Right hindlimb (tissue), 1 donor: ENCODE measurements at regions not wholly inside any gene's neighbourhood (a gene's known extent, or its start where the extent isn't known, plus 50 kb on each side); places are given as distances from the start of the nearest gene placed in this dataset.

Experiments used
- DNase-seq: peaks from one replicate; pipeline ENCODE4 v3.0.0-alpha.2; 2018

DNA sequence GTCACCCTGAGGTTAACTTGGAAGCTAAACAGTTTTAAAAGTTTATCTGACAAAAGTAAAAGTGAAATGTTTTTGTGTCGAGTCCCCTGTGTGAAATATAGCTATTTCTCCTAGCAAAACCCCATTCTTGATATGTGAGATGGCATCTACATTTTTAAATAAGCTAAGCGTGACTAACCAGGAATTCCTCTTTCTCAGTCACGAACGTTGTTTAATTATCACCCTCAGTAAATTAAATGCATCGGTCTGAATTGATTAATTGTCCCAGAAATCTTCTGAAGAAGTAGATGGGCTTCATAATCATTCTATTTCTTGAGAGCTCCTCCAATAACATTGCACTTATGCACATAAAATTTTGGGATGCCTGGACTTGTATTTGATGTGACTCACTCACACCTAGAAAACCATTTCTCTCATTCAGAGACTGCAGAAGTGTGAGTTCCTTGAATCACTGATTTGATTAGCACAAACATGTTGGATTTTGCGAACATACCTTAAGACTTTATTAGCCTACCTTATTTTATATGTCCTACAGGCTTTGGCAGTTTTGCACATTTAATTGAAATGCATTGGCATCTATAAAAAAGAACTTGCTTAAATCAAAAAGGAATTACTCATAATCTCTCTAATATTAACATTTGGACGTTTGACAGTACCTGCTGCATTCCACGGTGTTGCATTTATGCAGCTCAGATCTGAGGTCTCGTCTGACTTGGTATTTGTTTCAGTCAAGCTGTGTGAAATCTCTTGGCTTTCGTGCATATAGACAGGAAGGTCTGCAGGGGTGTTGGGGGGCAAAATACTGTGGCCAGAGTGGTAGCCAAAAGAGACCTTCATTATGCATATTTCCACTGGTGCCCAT, 475.2 kb downstream of the EPHA4 start:
- no peak for DNase-seq

DNA sequence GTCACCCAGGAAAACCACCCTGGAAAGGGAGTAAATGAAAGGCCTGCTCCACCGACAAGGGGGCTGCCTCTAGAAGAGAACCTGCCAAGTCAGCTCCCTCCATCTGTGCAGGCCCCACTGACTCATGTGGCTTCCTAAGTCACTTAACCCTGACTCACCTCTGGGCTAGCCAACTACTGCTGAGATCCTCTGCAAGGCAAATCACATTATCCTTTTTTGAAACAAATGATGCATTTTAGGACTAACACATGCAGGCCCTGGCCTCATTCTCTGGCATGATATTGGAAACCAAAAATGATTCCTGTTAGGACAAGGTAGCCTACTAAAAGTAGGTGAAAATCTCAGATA, 474.6 kb downstream of the EPHA4 start:
- no peak for DNase-seq

DNA sequence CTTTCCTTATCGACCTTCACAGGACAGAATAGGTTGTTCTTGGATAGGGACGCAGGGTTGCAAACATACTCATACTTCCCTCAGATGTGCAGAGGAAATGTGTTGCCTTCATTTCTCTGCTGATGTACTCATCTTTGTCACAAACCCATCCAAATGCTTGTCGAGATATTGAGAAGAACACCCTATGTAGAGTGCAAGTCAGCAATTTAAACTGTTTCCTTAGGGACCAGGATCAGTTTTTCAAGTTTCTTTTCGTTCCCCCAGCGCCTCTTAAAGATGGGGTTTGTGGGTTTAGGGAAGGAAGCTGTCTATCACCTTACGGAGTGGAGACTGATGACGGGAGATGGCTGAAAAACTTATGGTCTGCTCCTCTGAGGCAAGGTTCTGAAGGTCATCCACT, 474.2 kb downstream of the EPHA4 start:
- no peak for DNase-seq

DNA sequence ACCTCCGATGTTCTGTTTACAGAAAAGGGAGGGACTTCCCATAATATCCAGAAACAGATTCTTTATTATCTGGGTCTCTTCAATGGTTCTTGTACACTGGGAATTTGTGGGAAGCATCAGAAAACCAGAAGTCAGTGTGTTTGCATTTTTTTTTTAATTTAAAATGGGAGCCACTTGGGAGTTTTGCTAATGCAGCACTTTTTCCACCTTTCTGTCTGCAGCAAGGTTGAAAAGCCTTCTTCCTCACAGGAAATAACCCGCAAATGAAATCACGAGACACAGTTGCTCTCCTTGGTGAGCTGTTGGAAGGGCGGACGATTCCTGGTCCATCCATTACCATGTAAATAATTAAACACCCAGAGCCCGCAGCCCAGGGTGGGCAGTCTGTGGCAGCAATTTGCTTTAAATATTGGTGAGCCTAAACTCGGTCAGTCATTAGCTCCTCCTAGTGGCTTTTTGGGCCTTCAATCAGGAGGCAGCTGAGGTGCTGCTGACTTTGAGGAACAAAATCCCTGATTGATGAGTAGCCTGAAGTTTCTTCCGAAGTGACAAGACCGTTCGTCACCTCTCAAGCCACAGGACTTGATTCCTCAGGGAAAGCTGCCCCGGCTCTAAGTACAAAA, 471.5 kb downstream of the EPHA4 start:
- DNase-seq = no peak

DNA sequence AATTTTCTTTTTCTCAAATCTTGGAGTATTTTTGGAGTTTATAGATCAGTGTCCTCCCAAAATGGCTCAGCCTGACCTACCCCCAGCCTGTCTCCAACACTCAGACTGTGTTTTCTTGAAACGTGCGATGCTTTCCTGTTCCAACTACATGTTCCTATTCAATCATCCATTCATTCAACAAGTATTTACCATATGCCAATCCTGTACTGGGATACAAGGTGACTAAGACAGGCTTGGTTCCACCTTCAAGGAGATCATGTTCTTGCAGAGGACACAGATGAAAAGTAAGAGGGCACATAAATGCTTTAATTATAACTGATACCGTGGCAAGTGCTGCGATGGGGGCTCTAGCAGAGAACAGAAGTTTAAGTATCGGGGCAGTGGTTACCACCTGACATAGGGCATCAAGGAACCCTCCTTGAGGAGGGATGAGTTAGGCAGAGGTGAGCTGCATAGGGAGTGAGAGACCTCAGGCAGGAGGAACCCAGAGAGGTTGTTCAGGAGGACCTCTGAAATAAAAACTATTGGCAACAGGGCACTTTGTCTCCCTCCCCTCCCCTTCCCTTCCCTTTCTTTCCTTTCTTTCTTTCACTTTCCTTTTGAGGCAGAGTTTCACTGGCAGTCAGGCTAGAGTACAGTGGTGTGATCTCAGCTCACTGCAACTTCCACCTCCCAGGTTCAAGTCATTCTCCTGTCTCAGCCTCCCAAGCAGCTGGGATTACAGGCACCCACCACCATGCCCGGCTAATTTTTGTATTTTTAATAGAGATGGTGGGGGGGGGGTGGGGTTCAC, 469.0 kb downstream of the EPHA4 start:
- DNase-seq = no peak

DNA sequence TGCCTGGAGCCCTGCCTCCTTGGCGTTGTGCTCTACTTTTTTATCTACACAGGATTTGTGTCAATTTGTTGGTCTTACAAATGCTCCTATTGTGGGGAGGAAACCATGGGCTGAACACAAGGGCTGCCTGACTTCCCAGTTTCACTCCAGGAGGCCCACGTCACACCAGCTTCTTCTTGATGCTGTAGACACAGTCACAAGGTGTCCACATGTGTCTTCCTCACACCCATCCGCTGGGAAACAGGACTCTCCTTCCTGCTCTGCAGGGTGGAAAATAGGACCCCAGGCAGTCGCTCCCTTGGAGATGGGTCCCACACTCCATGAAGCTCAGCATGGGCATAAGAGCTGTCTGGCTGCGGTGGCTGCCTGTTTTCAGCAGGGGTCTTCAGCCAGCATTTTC, 468.2 kb downstream of the EPHA4 start:
- peak; percentile 21 for DNase-seq

DNA sequence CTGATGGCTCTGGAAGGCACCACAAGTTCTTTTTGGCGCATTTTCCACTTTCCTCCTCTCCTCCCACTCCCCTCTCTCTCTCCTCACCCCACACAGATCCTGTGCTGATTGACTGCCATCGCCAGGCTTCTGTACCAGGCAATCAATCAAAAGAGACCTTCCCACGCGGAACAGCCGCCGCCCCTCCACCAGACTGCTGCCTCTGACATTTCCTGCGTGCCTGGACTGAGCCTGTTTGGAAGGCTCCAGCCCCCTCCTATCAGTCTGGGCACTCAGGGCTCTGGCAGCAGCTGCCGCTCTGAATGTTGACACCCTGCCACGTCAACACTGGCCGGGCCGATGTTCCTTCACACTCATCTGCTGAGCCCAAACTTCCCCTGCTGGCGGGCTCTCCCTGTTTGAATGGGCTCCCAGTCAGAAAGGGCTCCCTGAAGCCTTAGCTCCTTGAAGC, 467.7 kb downstream of the EPHA4 start:
- DNase-seq = peak; percentile 89

DNA sequence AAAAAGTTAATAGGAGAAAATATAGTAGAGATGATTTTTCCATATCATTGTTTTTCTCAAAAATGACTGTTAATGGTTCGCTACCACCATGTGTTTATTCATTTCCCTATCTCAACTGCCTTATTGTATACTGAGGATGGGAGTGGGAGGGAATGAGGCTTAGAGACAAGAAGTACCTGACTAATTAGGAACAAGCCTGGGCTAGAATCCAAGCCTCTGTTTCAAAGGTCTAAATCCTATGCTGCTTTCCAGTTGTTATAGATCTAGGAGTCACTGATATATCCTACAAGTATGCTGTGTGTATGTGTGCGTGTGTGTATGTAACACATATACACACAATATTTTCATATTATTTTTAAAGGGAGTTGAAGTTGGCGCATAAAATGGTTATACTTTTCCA, 465.9 kb downstream of the EPHA4 start:
- no peak for DNase-seq

DNA sequence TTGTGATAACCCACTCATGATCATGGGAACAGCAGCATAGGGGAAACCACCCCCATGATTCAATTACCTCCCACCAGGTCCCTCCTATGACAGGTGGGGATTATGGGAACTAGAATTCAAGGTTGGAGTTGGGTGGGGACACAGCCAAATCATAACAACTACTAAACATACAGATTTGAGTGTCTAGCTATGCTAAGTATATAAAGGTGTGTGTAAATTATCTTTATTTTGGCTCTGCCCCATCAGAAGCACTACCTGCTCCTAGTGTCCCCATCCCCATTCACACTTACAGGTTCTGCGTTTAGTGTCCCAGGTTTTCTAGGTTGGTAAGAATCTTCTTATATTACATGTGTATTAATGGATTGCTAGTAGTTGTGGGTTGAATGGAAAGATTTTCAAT, 464.7 kb downstream of the EPHA4 start:
- no peak for DNase-seq

DNA sequence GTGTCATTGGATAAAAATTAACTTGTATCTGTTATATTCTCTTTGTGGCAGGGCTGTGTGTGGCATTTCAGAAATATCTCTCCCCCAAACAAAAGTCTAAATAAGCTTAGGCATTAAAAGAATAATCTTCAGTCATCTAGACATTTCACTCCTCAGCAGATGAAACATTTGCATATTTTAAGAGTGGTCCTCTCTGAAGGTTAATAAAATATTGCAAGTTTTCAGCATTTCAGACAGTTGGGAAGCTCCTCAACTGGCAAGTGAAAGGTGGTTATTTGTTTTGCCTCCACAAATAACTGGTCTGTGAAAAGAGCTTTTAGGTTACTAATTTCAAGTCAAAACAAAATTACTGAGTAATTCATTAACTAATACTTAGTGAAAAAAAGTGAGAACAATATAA, 462.6 kb downstream of the EPHA4 start:
- no peak for DNase-seq

DNA sequence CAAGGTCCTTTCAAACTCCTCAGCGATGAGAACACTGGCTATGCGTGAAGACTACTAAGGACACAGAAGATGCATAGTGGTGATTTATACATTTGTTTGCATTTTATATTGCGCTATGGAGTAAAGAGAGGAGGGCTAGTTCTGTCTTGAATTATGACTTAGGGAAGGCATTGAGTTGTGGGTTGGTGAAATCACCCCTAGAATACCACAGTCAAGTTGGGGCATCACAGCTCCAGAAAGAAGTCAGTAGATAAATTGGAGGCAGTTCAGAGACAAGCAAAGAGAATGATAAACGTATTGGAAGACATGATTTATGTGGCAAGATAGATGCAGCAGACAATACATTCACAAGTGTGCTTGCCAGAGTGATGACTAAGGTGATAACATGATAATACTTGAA, 460.4 kb downstream of the EPHA4 start:
- no peak for DNase-seq

DNA sequence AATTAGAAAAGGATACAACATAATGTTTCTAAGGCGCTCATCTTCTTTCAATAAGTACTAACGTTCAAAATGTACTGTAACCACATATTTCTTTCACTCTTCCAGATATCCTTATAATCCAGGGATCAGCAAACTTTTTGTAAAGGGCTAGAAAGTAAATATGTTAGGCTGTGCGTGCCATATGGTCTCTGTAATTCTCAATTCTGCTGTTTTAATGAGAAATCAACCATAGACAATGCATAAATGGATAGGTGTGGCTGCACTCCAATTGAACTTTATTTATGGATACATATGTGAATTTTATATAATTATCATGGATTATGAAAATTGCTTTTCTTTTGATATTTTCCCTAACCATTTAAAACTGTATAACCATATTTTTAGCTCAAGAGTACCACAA, 459.4 kb downstream of the EPHA4 start:
- no peak for DNase-seq

DNA sequence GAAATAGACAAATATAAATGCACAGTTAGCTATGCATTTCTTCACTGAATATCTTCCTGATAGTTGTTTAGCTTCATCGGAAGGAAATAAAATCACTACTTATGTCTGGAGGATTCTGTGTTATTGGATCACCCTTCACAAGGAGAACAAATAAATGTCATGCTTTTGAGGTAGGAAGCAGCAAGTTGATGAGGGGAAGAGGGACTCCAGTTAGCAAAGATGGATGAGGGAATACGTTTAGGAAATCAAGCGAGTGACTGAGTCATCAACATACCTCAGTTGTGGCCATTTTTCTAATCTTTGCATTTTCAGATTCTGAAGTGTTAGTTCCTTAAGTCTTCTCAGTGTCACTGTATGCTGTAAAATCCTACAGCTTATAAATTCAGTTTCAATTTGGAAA, 456.2 kb downstream of the EPHA4 start:
- no peak for DNase-seq

DNA sequence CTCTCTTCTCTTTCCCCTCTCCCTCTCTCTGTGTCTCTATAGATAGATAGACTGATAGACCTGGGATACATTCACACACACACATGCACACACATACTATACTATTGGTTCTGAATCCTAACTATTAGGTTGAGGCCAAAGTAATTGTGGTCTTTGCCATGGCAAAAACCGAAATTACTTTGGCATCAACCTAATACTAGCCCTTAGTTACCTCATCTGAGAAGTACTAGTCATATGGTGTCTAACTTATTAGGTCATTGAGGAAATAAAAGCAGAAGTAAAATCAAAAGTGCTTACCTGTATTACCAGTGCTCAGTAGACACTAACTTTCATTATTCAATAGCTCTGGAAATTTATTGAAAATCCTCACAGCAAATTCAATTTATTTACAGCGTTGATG, 451.5 kb downstream of the EPHA4 start:
- no peak for DNase-seq

DNA sequence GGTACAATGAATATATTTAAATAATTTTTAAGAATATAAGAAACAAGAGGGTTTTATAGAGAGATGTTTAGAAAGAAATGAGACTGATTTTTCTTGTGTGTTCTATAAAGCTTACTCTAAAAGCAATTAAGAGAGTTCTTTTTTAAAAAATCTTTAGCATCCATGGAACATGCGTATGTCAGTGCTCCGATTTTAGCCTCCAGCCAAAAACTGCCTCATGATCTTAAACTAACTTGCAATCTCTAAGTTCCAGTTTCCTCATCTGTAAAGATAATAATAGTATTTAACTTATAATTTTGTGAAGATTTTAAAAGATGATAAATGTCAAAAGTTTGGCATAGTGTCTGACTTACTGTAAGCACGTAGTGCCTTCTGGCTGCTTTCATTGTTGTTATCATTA, 448.7 kb downstream of the EPHA4 start:
- DNase-seq = no peak

DNA sequence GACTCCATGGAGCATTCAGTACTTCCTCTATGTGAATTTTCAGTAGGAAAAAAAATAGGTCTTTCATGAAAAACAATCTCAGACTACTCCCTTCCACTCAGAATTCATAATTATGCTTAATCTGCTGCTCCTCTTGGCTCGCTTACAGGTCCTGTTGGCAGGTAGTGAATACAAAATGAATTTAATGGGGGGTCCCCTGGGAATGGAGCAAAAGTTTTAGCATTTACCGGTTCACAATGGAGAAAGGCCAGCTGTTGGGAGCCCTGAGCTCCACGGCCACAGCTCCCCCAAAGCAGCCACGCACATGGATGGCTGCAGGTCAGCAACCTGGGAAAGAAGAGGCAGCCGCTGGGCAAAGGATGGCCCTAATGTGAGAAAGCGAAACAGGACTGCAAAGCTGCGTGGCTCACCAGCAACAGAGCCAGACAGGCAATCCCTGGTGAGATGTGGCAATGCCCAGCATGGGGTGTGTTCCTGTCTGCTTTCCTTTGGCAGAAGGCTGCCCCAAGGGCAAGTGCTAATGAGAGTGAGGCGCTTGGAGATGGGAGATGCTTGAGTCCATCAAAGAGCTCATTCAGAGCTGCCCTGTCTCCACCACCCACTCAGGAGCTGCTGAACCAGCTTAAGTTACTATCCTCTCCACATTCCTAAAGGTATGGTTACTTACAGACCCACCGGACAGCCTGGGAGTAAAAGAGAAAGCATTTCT, 447.4 kb downstream of the EPHA4 start:
- DNase-seq = peak; percentile 30

DNA sequence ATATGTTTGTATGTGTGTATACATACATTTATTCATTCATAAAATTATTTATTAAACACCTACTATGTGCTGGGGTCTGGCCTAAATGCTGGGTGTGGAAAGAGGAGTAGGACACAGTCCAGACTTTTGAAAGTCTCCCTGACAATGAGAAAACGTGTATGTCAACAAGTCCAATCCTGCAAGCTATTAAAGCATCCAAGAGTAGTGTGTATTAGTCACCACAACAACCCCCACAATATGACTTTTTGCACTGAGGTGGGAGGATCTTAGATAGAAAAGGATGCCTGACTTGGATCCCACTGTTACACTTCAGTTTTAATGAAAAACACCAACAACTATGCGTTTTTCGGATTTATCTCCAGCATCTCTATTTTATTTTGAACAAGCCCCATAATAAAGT, 446.4 kb downstream of the EPHA4 start:
- DNase-seq = no peak

DNA sequence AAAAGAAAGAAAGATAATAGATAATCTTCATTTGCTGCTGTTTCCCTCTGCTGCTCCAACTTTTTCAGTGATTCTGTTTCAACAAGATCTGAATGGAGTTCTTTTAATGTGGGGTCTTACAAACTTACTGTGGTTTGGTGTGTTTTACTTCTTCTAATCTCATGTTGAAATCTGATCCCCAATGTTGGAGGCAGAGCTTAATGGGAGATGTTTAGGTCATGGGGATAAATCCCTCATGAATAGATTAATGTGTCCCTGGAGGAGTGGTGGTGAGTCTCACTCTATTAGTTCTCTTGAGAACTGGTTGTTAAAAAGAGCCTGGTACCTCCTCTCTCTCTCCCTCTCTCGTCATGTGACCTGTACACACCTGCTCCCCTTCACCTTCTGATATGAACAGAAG, 442.4 kb downstream of the EPHA4 start:
- no peak for DNase-seq

DNA sequence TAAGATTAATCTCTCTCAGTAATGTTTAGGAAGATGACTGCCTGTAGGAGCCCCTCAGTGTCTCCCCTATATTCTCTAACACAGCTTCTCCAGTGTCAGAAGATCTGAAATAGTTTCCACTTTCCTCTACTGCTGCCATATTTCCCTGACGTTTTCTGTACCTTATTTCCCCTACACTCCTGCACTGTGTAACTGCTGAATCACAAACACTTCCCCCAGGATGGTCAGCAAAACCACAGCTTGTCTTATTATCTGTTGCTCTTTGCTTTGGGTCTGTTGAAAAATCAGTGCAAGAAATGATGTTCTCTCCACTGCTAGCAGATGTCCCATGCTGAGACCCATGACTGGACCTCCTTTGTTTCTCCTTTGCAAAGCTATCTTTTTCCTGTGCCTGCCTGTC, 441.7 kb downstream of the EPHA4 start:
- no peak for DNase-seq

DNA sequence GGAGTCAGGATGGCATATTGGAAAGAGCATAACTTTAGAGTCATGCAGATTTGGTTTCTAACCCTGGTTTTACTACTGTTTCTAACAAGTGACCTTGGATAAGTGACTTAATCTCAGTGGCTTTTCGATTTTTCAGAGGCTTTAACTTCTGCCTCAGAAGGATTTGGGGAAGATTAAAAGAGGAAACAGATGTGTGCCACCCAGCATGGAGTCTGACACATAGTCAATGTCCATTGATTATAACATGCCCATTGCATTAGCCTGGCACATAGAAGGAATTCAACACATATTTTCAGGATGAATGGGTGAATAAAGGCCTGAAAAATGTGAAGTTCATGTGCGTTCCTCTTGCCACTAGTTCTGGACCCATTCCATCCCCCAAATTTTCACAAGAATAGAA, 438.2 kb downstream of the EPHA4 start:
- DNase-seq = no peak

DNA sequence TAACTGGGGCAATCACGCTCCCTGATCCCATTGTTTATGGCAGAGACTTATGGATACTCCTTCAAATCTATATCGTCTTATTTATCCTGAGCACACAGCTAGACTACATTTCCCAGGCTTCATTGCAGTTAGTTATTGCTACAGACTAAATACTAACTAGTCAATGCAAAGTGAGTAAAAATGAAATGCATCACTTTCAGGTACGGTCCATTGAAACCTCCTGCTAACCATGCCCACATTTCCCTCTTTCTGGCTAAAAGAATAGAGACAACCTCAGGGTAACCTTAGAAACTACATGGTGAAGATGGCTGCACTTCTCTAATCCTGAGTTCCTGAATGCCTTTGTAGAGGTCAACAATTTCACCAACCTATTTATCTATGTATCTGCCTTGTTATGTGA, 437.4 kb downstream of the EPHA4 start:
- DNase-seq = no peak

DNA sequence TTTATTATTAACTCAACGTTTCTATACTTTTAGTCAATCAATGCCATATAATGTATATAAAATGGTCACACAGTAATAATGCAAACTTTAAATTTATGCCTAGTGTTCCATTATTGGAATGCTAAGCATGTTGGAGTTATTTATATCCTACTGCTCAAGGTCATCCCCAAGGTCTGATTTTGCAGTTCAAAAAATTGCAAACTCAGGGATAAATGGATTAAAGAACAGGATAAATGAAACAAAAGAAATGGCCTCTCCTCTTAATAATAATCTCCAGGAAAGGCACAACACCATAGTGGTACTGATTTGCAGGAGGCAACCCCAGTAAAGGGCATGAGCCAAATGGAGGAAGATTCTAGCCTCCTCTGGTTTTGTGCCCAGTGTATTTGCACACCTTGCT, 436.4 kb downstream of the EPHA4 start:
- DNase-seq = no peak

DNA sequence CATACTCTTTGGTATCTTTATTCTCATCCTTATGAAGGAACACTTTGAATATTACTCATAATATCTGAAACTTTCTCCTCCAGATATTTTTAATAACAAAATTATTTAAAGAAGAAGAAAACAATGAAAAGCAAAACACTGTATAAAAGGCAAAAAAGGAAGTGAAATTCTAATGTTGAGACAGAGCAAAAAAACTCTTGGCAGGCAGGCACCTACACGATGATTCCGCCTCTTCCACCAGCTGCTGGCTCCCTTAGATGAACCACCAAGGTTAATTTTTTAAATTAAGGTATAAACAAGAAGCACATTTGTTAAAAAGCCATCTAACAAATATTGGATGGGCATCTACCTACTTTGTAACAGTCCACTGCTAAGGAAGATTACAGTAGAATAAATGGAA, 434.7 kb downstream of the EPHA4 start:
- DNase-seq = no peak
